Ovary (tissue), 7 donors: ENCODE measurements at regions not wholly inside any gene's neighbourhood (a gene's known extent, or its start where the extent isn't known, plus 50 kb on each side); places are given as distances from the start of the nearest gene placed in this dataset.

Experiments
- DNase-seq, 5 donors: peaks; one replicate each; pipeline ENCODE4 v3.0.0-alpha.2; 2019 to 2020
- H3K27ac ChIP-seq, 2 donors: fragments of 200-600 bp; one replicate each; pipeline versions ENCODE4 v1.5.1 to v1.8.0; 2019 to 2022
- H3K27me3 ChIP-seq: fragments of 200-600 bp; one replicate; pipeline ENCODE4 v1.8.0; 2022
- H3K36me3 ChIP-seq: fragments of 200-600 bp; sonication (generic); one replicate; pipeline ENCODE4 v1.5.1; 2019
- H3K4me1 ChIP-seq: one replicate; pipeline ENCODE4 v1.8.1; 2013; ENCODE audit warnings: mild to moderate bottlenecking, moderate library complexity; ENCODE audit not compliant: insufficient read depth
- H3K4me3 ChIP-seq: fragments of 200-600 bp; sonication (generic); one replicate; pipeline ENCODE4 v1.5.1; 2017
- H3K9me3 ChIP-seq, 2 donors: fragments of 200-600 bp in 1 of 2; sonication (generic) in 1 of 2; one replicate each; pipeline versions ENCODE4 v1.5.1 to v1.8.1; 2013 to 2019; ENCODE audit warnings: mild to moderate bottlenecking in 1 of 2, moderate library complexity in 1 of 2
- CTCF ChIP-seq, 3 donors: fragments of 450-650 bp in 2 of 3; fragments of 200-600 bp in 1 of 3; IDR thresholded peaks; one replicate each; pipeline versions ENCODE4 v1.5.1 to v1.8.0; 2016 to 2022; ENCODE audit warnings: antibody characterized with exemption in 3 of 3, mild to moderate bottlenecking in 1 of 3
- EP300 ChIP-seq: sonication (generic); formaldehyde crosslinking; IDR thresholded peaks from one replicate; pipeline ENCODE4 v1.6.1; 2017; ENCODE audit warnings: antibody characterized with exemption
- POLR2A ChIP-seq: fragments of 450-650 bp; IDR thresholded peaks from one replicate; pipeline ENCODE4 v1.6.1; 2017; ENCODE audit warnings: antibody characterized with exemption, mild to moderate bottlenecking, moderate library complexity
- WGBS, 3 donors: extraction: QIAGEN DNeasy Blood & Tissue Kit in 1 of 3; methylation state at CpG; one replicate each; pipeline versions ENCODE4 v1.1.5 to v1.1.7; 2013 to 2017; 5-methylcytosine and 5-hydroxymethylcytosine counted together
- intact Hi-C, 4 donors: fragments of 100-400 bp; cut with DNase I; formaldehyde crosslinking; loops; one replicate each; pipeline versions ENCODE4 v1.11.0 to v1.15.1; 2022 to 2023
- donor health status: DM: no; HTN: no; CAD: no; lungs with moderate emphysema.
- donor health status: DM: no; HTN: no; CAD: no.
- donor health status: Bipolar disorder and iron deficiency.
- donor health status: DM: no; HTN: no; CAD: no.
- donor health status: DM: yes; HTN: yes; CAD: no.

DNA sequence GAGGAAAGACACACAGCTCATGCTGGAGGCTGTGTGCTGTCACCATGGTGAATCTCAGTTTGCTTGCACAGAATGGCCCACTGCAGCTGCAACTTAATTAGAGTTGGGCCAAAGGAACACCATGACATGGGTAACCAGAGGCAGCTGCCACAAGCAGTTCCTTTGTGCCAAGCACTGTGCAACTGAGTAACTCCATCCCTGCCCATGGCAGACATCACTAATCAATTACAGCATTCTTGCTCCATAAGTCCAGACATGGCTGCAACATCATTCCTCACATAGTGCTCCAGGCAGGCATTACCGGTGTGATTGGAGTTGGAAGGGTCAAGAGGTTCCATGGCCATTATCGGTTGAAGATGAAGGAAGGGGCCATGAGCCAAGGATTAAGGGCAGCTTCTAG, 207.0 kb downstream of the RBM19 start:
- no peak for TF ChIP-seq POLR2A
- TF ChIP-seq CTCF (IDR thresholded peaks at IDR 0.05), result no peak
- TF ChIP-seq EP300, result no peak
- no peaks in the 10 kb centered on the region for H3K27me3 ChIP-seq
- no peaks in the 10 kb centered on the region for H3K36me3 ChIP-seq
- H3K4me3 ChIP-seq, result no peak overlapping the region
- DNase-seq, result no peak
- H3K9me3 ChIP-seq, result no peaks in the 10 kb centered on the region
- intact Hi-C loops, result no loop called here
- no peaks in the 10 kb centered on the region for H3K4me1 ChIP-seq
- H3K27ac ChIP-seq, result no peak overlapping the region
- 82 to 90% (median 85%) methylated on average over 2 of the region's 2 CpGs for WGBS, 3 donors

GRCh38 chr12:113758165-113758924, 207.8 kb downstream of the RBM19 start:
- TF ChIP-seq EP300 (no peak), CTCF (IDR thresholded peaks at IDR 0.05) (no peak), POLR2A (no peak)
- intact Hi-C loops, result no loop called here
- no peak overlapping the region for H3K4me3 ChIP-seq
- H3K4me1 ChIP-seq, result no peaks in the 10 kb centered on the region
- H3K36me3 ChIP-seq, result no peaks in the 10 kb centered on the region
- DNase-seq, result no peak
- no peaks in the 10 kb centered on the region for H3K9me3 ChIP-seq
- 59 to 64% (median 63%) methylated on average over 6 of the region's 6 CpGs for WGBS, 3 donors
- no peaks in the 10 kb centered on the region for H3K27me3 ChIP-seq
- H3K27ac ChIP-seq, result no peak overlapping the region

DNA sequence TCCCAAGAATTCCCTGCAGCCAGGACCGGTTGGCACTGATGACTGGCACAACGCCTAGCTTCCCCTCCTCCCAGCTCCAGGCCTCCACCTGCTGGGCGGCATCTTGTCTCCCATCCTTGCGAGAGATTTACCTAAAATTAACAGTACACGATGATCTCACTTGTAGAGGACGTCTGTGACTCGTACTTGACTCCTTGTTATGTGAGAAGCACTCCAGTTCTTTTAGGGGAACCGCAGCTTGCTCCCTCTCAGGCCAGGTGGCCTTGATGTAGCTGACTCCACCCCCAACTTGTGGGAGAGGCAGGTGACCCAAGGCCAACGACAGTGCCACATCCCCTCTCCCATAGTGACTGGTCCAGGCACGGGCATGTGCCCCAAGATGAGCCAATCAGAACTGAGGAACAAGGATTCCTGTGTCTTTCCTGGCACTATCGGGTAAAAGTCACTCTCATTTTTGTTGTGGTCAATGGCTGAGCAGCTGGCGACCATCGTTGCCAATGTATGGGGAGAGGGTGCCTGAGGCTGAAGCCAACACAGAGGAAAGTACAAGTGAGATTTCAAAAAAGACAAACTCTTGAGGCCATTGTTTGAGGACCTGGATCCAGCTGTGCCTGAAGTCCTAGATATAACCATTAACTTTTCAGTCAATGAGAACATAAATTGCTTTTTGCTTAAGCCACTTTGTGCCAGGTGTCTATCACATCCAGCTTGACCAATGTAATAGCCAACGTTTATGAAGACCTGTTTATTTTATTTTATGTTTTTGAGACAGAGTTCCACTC, 208.7 kb downstream of the RBM19 start:
- WGBS, 3 donors, result 40 to 45% (median 45%) methylated on average over 14 of the region's 14 CpGs
- intact Hi-C loops, result no loop called here
- Histone ChIP-seq H3K9me3 (no peaks in the 10 kb centered on the region), H3K27me3 (no peaks in the 10 kb centered on the region), H3K4me3 (no peak overlapping the region), H3K27ac (no peak overlapping the region), H3K36me3 (no peaks in the 10 kb centered on the region), H3K4me1 (no peaks in the 10 kb centered on the region)
- TF ChIP-seq EP300 (no peak), POLR2A (no peak), CTCF (IDR thresholded peaks at IDR 0.05) (no peak)
- DNase-seq, result no peak

DNA sequence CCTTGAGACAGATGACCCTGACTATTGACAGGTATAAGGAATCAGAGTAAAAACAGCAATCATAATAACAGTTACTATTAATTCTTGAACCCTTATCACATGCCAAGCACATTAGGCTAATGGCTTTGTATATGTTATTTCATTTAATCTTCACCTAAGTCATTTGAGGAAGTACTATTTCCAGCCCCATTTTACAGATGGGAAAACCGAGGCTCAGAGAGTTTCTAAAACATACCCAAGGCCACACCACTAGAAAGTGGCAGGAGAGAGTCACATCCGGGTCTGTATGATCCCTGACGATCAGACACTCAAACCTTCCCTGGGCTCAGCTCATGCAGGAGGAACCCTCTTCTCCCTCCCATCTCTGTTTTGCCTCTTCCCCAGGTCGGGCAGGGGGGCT, 209.5 kb downstream of the RBM19 start:
- Histone ChIP-seq H3K27me3 (no peaks in the 10 kb centered on the region), H3K4me3 (no peak overlapping the region), H3K27ac (no peak overlapping the region), H3K4me1 (no peaks in the 10 kb centered on the region), H3K36me3 (no peaks in the 10 kb centered on the region), H3K9me3 (no peaks in the 10 kb centered on the region)
- TF ChIP-seq CTCF (IDR thresholded peaks at IDR 0.05) (no peak), POLR2A (no peak), EP300 (no peak)
- DNase-seq, result no peak
- intact Hi-C loops, result no loop called here
- WGBS, 3 donors, result 46 to 49% (median 49%) methylated on average over 4 of the region's 4 CpGs
